HUES64 (cell line): ENCODE measurements at regions not wholly inside any gene's neighbourhood (a gene's known extent, or its start where the extent isn't known, plus 50 kb on each side); places are given as distances from the start of the nearest gene placed in this dataset.
"Not testable (repeated sequence)": the region's sequence is repeated elsewhere in the genome, so short reads cannot be mapped to it uniquely, and the experiment has no call there.

Source experiments
- H3K27ac ChIP-seq: 2 replicates; pipeline ENCODE4 v1.7.0; 2013; ENCODE audit warnings: low read depth, low read length, inconsistent platforms
- H3K27me3 ChIP-seq: 2 replicates; pipeline ENCODE4 v1.6.1; 2013; ENCODE audit warnings: mild to moderate bottlenecking, low read length; ENCODE audit not compliant: insufficient read depth
- H3K36me3 ChIP-seq: 2 replicates; pipeline ENCODE4 v1.6.1; 2013; ENCODE audit warnings: mild to moderate bottlenecking, low read length; ENCODE audit not compliant: insufficient read depth
- H3K4me1 ChIP-seq: 2 replicates; pipeline ENCODE4 v1.6.1; 2013; ENCODE audit warnings: mild to moderate bottlenecking, low read length, moderate library complexity; ENCODE audit not compliant: insufficient read depth
- H3K4me3 ChIP-seq: 2 replicates; pipeline ENCODE4 v1.5.1; 2013; ENCODE audit warnings: mild to moderate bottlenecking, low read length, moderate library complexity
- H3K9ac ChIP-seq: 2 replicates; pipeline ENCODE4 v1.6.1; 2013; ENCODE audit warnings: mild to moderate bottlenecking, low read depth, low read length
- H3K9me3 ChIP-seq: 2 replicates; pipeline ENCODE4 v1.6.1; 2013; ENCODE audit warnings: low read depth, low read length; ENCODE audit not compliant: insufficient read depth
- WGBS: fragments of 150-250, 120-280 bp; methylation state at CpG from one replicate; pipeline ENCODE4 v1.1.7; 2013; ENCODE audit warnings: missing lambda C conversion rate; 5-methylcytosine and 5-hydroxymethylcytosine counted together

- no peaks in the 10 kb centered on the region for H3K36me3 ChIP-seq
- H3K4me1 ChIP-seq, result peaks cover 3% of the 10 kb centered on the region; the same call in 1 of the 2 replicates
- 87% methylated on average over 3 of the region's 3 CpGs for WGBS
- no peaks in the 10 kb centered on the region for H3K9me3 ChIP-seq
- H3K27me3 ChIP-seq, result no peaks in the 10 kb centered on the region
- no peak overlapping the region for H3K9ac ChIP-seq
- H3K4me3 ChIP-seq, result no peak overlapping the region
- no peak overlapping the region for H3K27ac ChIP-seq
Observed at GRCh38 chr5:12951846-12952245, 992.6 kb downstream of the DNAH5 start.

DNA sequence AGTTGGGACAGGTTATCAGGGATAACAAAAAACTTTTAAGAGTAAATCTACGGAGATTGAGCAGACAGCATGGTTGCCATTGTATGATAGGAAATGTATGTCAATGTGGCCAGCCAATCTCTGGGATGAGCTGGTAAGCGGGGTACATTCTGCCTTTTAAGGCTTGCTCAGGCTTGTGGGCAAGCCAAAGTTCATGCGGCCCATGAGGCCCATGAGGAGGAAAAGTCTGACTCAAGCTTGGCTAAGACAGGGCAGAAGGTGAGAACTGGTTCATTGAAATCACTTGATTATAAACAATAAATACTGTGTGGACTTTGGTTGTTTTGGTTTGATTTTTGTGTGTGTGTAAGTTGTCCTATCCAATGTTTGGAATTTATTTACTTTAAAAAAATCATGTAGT, 997.1 kb downstream of the DNAH5 start:
- H3K27me3 ChIP-seq, result no peaks in the 10 kb centered on the region
- WGBS, result 92% methylated on average over 3 of the region's 3 CpGs
- no peak overlapping the region for H3K9ac ChIP-seq
- no peaks in the 10 kb centered on the region for H3K9me3 ChIP-seq
- H3K36me3 ChIP-seq, result no peaks in the 10 kb centered on the region
- no peak overlapping the region for H3K4me3 ChIP-seq
- H3K4me1 ChIP-seq, result peaks cover 7% of the 10 kb centered on the region
- H3K27ac ChIP-seq, result no peak overlapping the region

GRCh38 chr5:12945477-12945876, 999.0 kb downstream of the DNAH5 start:
- not testable (repeated sequence) for H3K27ac ChIP-seq, H3K27me3 ChIP-seq, H3K36me3 ChIP-seq, H3K4me3 ChIP-seq, H3K4me1 ChIP-seq, H3K9me3 ChIP-seq, H3K9ac ChIP-seq
- 100% methylated on average over 1 of the region's 1 CpG for WGBS

DNA sequence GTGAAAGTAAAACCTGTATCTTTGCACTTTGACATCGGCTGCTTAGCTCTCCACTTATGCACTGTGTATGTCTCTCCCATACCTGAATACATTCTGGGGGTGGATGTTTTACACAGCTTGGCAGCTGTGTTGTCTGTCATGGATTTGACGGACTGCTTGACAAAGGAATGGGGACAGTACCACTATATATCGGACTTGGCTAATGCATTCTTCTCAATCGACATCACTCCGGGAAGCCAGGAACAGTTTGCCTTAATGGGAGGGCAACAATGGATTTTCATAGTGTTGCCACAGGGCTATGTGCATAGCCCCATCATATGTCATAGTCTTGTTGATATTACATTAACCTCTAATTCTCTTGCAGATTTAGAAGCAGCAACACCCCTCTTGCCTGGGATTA, 1008.3 kb downstream of the DNAH5 start:
- no peak overlapping the region for H3K4me3 ChIP-seq
- H3K4me1 ChIP-seq, result no peaks in the 10 kb centered on the region
- no peaks in the 10 kb centered on the region for H3K9me3 ChIP-seq
- H3K36me3 ChIP-seq, result no peaks in the 10 kb centered on the region
- no peak overlapping the region for H3K9ac ChIP-seq
- H3K27me3 ChIP-seq, result no peaks in the 10 kb centered on the region
- WGBS, result 97% methylated on average over 5 of the region's 5 CpGs
- H3K27ac ChIP-seq, result no peak overlapping the region

DNA sequence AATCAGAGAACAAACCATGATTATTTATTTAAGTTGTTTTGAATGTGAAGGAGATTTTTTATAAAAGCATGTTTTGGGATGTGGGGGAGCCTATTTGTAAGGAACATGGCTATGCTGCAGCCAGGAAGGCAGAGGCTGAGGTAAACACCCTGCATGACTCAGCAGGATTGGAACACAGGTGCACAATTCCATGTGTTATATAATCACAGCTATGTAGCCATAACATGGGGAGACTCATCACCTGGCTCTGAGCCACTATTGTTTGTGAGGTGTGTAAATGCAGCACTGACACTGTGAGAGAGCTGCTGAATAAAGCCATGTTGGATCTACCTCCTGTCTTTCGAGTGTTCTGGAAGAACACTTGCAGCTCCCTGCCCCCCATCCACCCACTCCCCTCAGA, 1009.8 kb downstream of the DNAH5 start:
- Histone ChIP-seq H3K4me1 (no peaks in the 10 kb centered on the region), H3K9ac (no peak overlapping the region), H3K27me3 (no peaks in the 10 kb centered on the region), H3K27ac (no peak overlapping the region), H3K4me3 (no peak overlapping the region), H3K9me3 (no peaks in the 10 kb centered on the region), H3K36me3 (no peaks in the 10 kb centered on the region)
- WGBS, result 100% methylated on average over 1 of the region's 1 CpG

- Histone ChIP-seq H3K36me3 (no peaks in the 10 kb centered on the region), H3K27me3 (no peaks in the 10 kb centered on the region), H3K9me3 (no peaks in the 10 kb centered on the region), H3K4me3 (no peak overlapping the region), H3K9ac (no peak overlapping the region), H3K27ac (no peak overlapping the region), H3K4me1 (no peaks in the 10 kb centered on the region)
- 98% methylated on average over 2 of the region's 2 CpGs for WGBS
Observed at GRCh38 chr5:12920527-12920926, 1016.3 kb upstream of the CTNND2 start.

DNA sequence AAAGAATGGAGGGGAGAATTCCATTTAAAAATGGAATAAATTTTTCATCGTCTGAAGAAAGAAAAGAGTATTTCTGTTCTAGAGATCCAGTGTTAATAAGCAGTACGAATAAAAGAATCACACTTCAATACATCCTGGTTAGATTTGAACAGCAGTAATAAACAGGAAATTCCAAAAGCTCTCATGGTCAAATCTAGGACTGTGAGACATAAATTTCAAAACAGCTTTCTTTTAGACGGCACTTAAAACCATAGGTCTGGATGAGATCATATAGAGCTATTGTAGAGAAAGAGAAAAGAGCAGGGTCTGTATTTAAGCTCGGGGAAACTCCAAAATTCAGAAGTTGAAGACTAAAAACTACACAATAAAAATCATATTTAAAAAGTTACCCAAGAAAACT, 1006.9 kb upstream of the CTNND2 start:
- 98% methylated on average over 3 of the region's 4 CpGs for WGBS

DNA sequence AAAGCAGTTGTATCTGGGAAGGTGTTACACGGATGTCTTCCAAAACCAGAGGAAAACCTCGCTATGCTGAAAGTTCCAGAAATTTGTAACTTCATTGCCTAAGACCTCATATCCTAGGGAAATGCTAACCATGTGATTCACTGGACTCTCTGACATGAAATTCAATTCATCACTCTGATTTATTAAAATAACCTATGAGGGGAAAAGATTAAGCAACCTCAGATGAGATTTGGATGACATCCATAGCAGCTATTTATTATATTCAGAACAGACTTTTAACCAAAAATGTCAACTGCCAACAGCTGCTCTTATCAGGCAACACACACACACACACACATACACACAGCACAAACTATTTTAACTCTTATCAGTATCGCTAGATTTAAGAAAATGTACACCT, 1006.4 kb upstream of the CTNND2 start:
- Histone ChIP-seq H3K9ac (no peak overlapping the region), H3K36me3 (no peaks in the 10 kb centered on the region), H3K27me3 (no peaks in the 10 kb centered on the region), H3K4me3 (no peak overlapping the region), H3K27ac (no peak overlapping the region), H3K9me3 (no peaks in the 10 kb centered on the region), H3K4me1 (no peaks in the 10 kb centered on the region)
- WGBS, result 98% methylated on average over 2 of the region's 3 CpGs

More for the DNA sequence above, 1006.9 kb upstream of the CTNND2 start:
- Histone ChIP-seq H3K4me1 (no peaks in the 10 kb centered on the region), H3K27me3 (no peaks in the 10 kb centered on the region), H3K9ac (no peak overlapping the region), H3K4me3 (no peak overlapping the region), H3K36me3 (no peaks in the 10 kb centered on the region), H3K9me3 (no peaks in the 10 kb centered on the region), H3K27ac (no peak overlapping the region)

DNA sequence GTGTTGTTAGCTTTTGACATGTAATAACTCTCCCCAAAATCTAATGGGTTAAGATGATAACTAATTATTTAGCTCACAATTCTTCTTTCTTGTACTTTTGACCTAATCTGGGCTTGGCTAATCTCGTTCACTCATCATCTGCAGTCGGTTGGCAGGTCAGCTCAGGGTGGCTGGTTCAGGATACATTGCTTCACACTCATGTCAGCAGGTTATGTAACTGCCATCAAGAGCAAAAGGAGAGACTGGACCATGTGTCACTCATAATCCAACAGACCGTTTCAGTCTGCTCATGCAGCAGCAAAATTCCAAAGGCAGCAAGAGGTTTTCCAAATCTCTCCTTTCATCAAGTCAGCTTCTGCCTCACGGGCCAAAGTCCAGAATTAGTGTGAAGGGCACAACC, 998.4 kb upstream of the CTNND2 start:
- no peak overlapping the region for H3K4me3 ChIP-seq
- H3K9ac ChIP-seq, result no peak overlapping the region
- no peaks in the 10 kb centered on the region for H3K4me1 ChIP-seq
- H3K9me3 ChIP-seq, result no peaks in the 10 kb centered on the region
- H3K27ac ChIP-seq, result no peak overlapping the region
- WGBS, result 90% methylated on average over 4 of the region's 4 CpGs
- no peaks in the 10 kb centered on the region for H3K36me3 ChIP-seq
- no peaks in the 10 kb centered on the region for H3K27me3 ChIP-seq

DNA sequence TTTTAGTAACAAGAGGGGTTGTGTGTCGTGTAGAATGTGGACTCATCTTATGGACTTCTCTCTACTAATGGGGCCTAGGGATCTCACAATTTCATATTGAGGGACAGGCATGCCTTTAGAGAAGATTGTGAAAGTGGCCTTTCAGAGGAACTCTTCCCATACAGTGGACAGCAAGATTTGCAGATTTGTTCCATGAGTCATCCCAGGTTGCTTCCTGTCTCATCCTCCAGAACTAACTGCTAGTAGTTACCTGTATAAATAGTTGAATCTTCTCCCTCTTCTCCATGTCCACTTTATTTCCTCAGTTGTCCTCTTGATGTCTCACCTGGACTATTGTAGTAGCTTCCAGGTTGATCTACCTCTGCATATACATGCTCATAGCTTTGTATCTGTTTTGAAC, 997.5 kb upstream of the CTNND2 start:
- Histone ChIP-seq H3K27me3 (no peaks in the 10 kb centered on the region), H3K36me3 (no peaks in the 10 kb centered on the region), H3K9ac (no peak overlapping the region), H3K4me3 (no peak overlapping the region), H3K9me3 (no peaks in the 10 kb centered on the region), H3K27ac (no peak overlapping the region), H3K4me1 (no peaks in the 10 kb centered on the region)
- WGBS, result 86% methylated on average over 1 of the region's 1 CpG

- no peak overlapping the region for H3K4me3 ChIP-seq
- no peaks in the 10 kb centered on the region for H3K36me3 ChIP-seq
- H3K27ac ChIP-seq, result no peak overlapping the region
- H3K27me3 ChIP-seq, result no peaks in the 10 kb centered on the region
- no peaks in the 10 kb centered on the region for H3K9me3 ChIP-seq
- no peak overlapping the region for H3K9ac ChIP-seq
- no peaks in the 10 kb centered on the region for H3K4me1 ChIP-seq
- 93% methylated on average over 3 of the region's 3 CpGs for WGBS
Observed at GRCh38 chr5:12896086-12896485, 991.8 kb upstream of the CTNND2 start.

- Histone ChIP-seq H3K4me1 (no peaks in the 10 kb centered on the region), H3K27ac (no peak overlapping the region), H3K4me3 (no peak overlapping the region), H3K9me3 (no peaks in the 10 kb centered on the region), H3K36me3 (no peaks in the 10 kb centered on the region), H3K9ac (no peak overlapping the region), H3K27me3 (no peaks in the 10 kb centered on the region)
- WGBS, result 90% methylated on average over 2 of the region's 2 CpGs
Observed at GRCh38 chr5:12885018-12885417, 980.8 kb upstream of the CTNND2 start.
